Fibroblast of villous mesenchyme (primary cell): ENCODE measurements at regions not wholly inside any gene's neighbourhood (a gene's known extent, or its start where the extent isn't known, plus 50 kb on each side); places are given as distances from the start of the nearest gene placed in this dataset.

Experiments used
- DNase-seq: peaks from one replicate; pipeline ENCODE4 v3.0.0-alpha.2; 2010; ENCODE audit warnings: low read depth
- H3K4me3 ChIP-seq: 2 replicates; pipeline ENCODE4 v1.5.1; 2011; ENCODE audit warnings: low read depth, mild to moderate bottlenecking, low read length
- CTCF ChIP-seq: IDR thresholded peaks from 2 replicates; pipeline ENCODE4 v1.5.1; 2012; ENCODE audit warnings: low read depth, mild to moderate bottlenecking, low read length; ENCODE audit not compliant: insufficient read depth

GRCh38 chr1:101102426-101103156 lies 77.0 kb upstream of the DPH5 start:
- no peak for TF ChIP-seq CTCF
- H3K4me3 ChIP-seq = no peak overlapping the region

GRCh38 chr1:101101360-101101759 lies 75.8 kb upstream of the DPH5 start:
- peak; percentile 31 for DNase-seq
- TF ChIP-seq CTCF = no peak
- H3K4me3 ChIP-seq = no peak overlapping the region

More at GRCh38 chr1:101102426-101103156, 77.0 kb upstream of the DPH5 start:
- peak; percentile 8 for DNase-seq

GRCh38 chr1:101100674-101101073 lies 75.1 kb upstream of the DPH5 start:
- no peak overlapping the region for H3K4me3 ChIP-seq
- no peak for TF ChIP-seq CTCF
- DNase-seq = no peak

- no peak for TF ChIP-seq CTCF
- no peak for DNase-seq
- no peak overlapping the region for H3K4me3 ChIP-seq
These were observed 73.3 kb upstream of the DPH5 start for GRCh38 chr1:101098907-101099306.

GRCh38 chr1:101098327-101098726 lies 72.7 kb upstream of the DPH5 start:
- no peak for TF ChIP-seq CTCF
- no peak overlapping the region for H3K4me3 ChIP-seq
- DNase-seq = no peak

GRCh38 chr1:101089613-101090338 lies 64.2 kb upstream of the DPH5 start:
- H3K4me3 ChIP-seq = no peak overlapping the region
- TF ChIP-seq CTCF = no peak

More at GRCh38 chr1:101089613-101090338, 64.2 kb upstream of the DPH5 start:
- no peak for DNase-seq
